ENCODE measurements at regions not wholly inside any gene's neighbourhood (a gene's known extent, or its start where the extent isn't known, plus 50 kb on each side); places are given as distances from the start of the nearest gene placed in this dataset.

DNA sequence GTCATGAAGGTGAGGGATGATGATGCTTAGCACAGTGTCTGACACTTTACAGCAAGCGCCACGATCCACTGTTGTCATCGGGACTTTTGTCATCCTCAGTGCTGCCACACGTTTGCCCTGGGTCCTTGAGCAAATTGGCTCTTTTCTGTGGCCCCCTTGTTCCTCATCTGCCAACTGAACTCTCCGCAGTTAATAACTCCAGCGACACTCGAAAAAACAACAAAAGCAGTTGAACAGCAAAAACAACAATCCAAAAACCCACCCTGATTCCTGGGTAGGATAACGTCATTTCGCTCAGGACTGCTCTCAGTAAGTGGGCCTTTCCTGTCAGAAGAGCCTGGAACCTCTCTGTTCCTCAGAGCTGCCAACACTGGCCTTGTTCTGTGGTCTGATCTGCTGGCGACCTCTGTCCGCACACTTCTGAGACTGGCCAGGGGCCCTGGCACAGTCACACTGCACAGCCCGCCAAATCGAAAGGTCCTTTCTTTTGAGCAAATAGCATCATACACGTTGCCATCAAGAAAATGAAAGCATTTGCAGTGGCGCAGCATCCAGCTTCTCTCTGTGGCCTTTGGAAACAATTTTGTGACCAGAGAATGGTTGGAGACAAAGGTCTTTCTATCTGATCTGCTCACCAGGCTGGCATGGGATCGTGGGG, 79.9 kb upstream of the SYT13 start:
- TF ChIP-seq GATA3 (IDR thresholded peaks at IDR 0.05; ENCODE audit: low read depth, low read length) = no peak
- no peak for TF ChIP-seq GATA2 (IDR thresholded peaks at IDR 0.05; ENCODE audit: low read depth, low read length)
